ENCODE measurements at regions not wholly inside any gene's neighbourhood (a gene's known extent, or its start where the extent isn't known, plus 50 kb on each side); places are given as distances from the start of the nearest gene placed in this dataset.

GRCh38 chr2:56484906-56485305 lies 301.1 kb downstream of the CCDC85A start:
- no peak for TF ChIP-seq POLR2A (IDR thresholded peaks at IDR 0.05)
- TF ChIP-seq, protein P1, sequence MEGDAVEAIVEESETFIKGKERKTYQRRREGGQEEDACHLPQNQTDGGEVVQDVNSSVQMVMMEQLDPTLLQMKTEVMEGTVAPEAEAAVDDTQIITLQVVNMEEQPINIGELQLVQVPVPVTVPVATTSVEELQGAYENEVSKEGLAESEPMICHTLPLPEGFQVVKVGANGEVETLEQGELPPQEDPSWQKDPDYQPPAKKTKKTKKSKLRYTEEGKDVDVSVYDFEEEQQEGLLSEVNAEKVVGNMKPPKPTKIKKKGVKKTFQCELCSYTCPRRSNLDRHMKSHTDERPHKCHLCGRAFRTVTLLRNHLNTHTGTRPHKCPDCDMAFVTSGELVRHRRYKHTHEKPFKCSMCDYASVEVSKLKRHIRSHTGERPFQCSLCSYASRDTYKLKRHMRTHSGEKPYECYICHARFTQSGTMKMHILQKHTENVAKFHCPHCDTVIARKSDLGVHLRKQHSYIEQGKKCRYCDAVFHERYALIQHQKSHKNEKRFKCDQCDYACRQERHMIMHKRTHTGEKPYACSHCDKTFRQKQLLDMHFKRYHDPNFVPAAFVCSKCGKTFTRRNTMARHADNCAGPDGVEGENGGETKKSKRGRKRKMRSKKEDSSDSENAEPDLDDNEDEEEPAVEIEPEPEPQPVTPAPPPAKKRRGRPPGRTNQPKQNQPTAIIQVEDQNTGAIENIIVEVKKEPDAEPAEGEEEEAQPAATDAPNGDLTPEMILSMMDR (IDR thresholded peaks at IDR 0.05) = no peak
